Hematopoietic multipotent progenitor cell treated with erythropoietin and hydrocortisone succinate and interleukin-3 and kit ligand, for 17 days (in vitro differentiated cells): ENCODE measurements at regions not wholly inside any gene's neighbourhood (a gene's known extent, or its start where the extent isn't known, plus 50 kb on each side); places are given as distances from the start of the nearest gene placed in this dataset.

Source experiments
- DNase-seq: peaks from one replicate; pipeline ENCODE4 v3.0.0-alpha.2; 2015; ENCODE audit warnings: low spot score

DNA sequence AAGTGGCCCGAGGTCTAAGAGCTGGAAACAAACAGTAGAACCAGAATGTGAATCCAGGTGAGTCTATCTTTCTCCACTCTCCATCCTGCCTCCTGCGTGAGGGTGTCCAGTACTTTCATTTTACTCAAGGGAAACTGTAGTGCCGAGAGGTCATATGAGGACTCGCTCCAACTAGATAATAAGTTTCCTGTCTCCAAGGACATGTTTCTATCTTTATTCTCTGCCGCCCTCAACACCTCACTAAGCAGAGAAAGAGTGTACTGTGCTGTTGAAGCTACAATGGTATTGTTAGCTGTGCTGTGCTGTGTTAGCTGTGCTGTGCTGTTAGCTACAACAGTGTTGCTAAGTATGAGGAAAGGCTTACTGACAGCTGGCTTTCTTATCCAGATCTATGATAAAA lies 137.9 kb upstream of the COL8A1 start:
- DNase-seq: no peak

DNA sequence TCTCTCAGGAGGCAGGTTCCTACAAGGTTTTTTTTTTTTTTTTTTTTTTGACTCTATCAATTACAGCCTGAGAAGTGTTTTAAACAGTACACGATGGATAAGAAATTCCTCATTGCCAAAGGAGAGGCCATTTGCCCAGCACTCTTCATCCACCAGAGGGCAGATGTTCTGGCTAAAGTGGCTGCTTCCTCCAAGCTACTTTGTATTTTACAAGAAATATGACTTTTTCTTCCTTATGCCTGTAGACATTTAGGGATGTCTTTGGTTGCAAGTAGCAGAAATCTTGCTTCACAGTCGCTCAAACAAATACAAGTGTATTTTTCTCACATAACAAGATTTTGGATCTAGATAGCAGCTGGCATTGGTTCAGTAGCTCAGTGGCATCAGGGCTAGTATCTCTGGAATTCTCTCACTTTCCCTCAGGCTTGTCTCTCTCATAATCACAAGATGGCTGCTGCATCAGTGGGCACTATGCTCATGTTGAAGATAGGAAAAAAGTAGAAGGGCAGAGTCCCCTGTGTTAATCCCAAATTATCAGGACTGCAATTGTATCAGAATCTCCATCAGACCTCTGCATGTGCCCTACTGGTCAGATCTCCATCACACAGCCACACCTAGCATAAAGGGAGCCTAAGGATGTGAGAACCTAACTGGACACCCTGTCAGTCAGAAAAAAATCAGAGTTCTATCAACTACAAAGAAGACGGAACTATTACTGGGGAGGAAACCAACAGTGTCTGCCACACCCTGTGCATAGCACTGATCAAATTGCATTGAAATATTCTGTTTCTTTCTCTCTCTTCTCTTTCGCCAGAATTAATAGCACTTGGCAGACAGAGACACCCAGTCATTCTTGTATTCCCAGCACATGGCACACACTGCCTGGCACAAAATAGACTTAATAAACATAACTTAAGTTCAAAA lies 138.9 kb upstream of the COL8A1 start:
- DNase-seq: no peak

DNA sequence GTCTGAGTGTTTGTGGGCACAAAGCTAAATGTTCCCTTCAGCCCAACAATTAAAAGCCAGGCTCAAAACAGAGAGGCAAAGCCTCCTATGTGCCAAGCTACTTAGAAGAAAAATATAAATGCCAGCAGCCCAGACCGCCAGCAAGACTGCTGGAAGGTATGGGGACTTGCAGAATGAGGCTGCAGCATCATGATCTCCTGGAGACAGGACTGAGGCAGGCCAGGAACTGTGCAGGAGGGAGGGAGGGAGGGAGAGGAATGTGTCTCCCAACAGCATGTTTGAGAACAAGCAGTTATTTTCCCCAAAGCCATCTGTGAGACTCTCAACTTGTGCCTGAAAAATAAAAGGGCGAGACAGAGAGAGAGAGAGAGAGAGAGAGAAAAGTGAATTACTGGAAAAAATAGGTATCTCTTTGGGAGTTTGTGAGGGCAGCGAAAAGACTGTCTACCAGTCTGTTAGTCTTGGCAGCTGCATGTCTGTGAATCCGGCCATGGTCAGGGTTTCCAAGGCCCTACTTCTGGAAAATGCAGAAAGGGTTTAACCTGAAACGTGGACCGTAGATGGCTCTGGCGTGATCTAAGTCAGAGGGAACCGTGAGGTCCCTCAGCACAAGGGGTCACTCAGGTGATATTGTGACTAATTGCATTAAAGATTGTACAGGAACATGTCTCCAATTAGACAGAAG lies 139.7 kb upstream of the COL8A1 start:
- no peak for DNase-seq

DNA sequence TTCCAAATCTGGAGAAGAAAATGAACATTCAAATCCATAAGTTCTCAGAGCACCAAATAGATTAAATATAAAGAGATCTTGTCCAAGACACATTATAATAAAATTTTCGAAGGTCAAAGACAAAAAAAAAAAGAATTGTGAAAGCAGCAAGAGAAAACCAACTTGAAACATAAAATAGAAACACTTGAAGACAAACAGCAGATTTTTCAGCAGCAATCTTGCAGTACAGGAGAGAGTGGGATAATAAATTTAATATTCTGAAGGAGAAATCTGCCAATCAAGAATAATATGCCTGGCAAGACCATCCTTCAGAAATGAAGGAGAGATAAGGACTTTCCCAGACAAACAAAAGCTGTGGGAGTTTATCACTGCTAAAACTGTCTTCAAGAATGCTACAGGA lies 150.5 kb upstream of the COL8A1 start:
- DNase-seq: no peak

DNA sequence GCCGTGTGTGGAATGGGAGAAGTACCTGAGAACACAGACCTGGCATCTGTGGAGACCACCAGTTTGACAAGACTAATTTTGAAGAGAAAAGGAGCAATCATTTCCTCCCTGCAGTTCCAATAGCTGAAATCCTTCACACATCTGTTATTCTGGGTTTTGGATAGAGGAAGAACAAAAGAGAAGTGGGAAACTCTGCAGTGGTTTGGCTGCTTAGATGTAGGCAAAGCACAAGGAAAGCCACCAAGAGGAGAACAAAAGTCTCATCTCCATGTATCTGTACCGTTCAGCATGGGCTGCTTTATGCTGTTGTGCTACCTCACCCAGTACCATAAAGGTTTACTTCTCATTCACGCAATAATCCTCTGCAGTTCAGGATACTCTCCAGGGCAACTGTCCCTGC lies 153.1 kb upstream of the COL8A1 start:
- no peak for DNase-seq

DNA sequence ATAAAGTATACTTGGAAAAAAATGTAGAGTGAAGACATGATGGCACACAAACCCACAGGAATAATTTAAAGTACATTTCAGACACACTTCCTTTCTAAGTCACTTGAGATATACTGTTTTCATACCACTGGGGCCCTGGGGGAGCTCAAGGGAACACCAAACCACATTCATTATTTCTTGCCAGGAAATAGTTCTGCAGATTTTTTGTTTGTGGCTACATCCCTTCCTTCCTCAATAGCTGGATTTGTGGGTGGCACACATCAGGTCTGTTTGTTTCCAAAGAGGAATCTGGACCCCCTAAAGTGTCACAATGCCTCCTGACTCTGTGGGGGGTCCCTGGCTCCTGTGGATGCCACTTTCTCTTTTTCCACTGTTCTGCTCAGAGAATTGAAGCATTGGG lies 153.5 kb upstream of the COL8A1 start:
- no peak for DNase-seq

DNA sequence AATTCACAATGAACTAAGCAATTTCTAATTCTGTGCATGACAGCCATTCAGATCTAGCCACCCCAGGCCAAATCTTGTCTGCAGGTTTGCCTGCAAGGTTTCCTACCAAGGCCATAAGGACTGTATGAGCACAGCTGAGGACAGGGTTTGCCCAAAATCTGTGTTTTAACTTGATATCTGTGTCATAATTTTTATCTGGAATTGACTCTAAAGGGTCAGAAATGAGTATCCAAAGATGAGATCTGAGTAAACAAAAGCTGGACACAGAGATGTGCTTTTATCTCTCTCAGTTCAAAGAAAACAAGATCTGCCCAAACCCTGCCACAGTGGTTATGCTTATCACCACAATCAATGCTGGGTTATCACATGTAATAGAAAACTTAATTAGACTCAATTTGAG lies 154.6 kb upstream of the COL8A1 start:
- no peak for DNase-seq

DNA sequence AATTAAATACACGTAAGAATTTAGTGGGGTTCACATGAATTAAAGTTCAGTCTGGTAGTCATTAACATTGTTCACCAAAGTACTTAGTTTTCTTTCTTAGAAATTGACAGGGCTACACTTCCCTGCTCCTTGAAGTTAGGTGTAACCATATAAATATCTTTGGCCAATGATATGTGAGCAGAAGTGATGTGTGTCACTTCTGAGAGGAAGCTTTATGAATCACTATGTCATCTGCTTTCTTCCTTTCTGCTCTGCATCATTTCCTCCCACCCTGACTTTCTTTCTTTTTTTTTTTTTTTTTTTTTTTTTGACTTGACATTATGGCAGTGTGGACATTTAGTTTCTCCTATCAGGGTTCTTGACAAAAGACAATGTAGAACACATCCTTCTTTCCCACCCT lies 156.2 kb upstream of the COL8A1 start:
- DNase-seq: no peak

DNA sequence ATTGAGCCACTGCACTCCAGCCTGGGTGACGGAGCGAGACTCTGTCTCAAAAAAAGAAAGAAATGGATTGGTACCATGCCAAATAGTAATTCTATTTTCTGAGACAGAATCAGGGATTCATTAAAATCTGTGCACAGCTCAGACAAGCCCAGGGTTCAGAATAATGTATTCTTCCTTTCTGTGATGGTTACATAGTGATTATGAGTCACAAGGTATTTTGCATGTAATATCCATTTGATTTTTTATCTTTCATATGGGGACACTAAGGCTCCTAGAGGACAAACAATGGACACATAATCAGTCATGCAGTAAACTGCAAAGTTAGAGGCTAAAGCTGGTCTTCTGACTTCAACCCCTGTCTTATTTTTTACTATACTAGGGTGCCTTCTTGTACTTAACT lies 156.8 kb upstream of the COL8A1 start:
- no peak for DNase-seq

DNA sequence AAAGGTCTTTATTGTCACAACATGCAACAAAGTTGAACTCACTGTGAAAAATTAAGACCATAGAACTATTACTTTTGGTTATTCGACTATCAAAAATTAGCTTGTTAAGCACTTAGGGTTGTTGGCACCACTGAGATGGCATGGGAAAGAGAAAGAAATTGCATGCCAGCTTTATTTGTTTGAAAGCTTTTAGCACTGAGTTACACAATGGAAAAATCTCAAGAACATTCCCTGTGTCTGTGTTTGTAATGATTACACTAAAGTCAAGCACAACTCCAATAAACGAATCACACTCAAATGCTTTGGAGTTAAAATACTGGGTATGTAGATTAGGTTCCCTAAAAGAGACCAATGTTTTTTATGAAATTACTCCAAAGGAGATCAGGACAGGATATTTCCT lies 158.6 kb upstream of the COL8A1 start:
- no peak for DNase-seq

DNA sequence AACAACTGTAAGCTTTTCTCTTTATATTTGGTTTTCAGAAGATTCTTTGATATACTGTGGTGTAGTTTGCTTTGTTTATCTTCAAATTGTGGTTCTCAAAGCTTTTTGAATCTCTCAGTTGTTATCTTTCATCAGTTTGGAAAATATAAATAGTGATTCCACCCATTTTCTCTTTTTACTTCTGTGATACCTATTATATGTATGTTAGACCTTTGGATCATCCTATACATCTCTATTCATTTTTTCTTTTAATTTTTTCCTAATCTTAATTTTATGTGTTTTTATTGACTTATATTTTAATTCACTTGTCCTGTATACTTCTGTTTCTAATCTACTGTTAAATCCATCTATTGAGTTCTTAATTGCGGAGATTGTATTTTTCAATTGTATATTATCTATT lies 160.7 kb upstream of the COL8A1 start:
- DNase-seq: no peak

DNA sequence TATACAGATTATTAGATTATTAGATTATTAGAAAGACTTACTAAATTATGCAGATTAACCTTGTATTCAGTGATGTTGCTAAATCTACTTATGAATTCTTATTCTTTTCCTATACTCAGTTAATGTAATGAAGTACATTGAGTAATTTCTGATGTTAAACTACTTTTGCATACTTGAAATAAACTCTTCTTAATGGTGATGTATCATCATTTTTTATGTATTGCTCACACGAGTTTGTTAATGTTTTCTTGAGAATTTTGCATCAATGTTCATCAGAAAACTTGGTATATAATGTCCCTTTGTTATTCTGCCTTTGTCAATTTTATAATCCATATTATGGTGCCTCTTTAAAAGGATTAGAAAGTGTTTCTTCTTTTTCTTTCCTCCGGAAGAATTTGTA lies 163.2 kb upstream of the COL8A1 start:
- no peak for DNase-seq

DNA sequence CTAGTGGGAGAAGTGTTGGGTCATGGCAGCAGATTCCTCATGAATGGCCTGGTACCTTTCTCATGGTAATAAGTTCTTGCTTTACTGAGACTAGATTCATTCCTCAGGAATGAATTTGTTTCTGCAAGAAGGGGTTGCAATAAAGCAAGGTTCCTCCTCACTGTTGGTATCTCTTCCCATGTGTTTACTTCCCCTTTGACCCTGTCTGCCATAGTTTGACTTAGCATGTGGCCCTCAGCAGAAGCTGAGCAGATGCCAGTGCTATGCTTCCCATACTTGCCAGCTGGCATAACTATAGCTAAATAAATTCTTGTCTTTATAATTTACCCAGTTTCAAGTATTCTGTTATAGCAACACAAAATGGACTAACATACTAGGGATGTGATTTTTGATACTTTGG lies 163.6 kb upstream of the COL8A1 start:
- no peak for DNase-seq

DNA sequence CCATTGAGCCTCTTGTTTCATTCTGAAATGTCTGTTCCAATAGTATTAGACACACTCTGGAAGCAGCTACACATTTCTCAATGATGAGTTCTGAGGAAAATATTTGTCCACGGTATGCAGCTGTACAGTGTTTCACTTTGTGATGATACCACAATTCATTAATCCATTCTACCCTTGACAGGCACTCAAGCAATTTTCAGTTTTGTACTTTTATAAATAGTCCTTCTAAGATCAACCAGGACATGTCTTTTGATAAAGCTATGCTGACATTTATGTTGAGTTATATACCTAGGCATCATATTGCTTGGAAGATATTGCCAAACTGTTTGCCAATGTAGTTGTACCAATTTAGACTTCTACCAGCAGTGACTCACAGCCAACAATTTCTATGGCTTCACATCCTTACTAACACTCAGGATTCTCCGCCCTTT lies 165.1 kb upstream of the COL8A1 start:
- DNase-seq: no peak

DNA sequence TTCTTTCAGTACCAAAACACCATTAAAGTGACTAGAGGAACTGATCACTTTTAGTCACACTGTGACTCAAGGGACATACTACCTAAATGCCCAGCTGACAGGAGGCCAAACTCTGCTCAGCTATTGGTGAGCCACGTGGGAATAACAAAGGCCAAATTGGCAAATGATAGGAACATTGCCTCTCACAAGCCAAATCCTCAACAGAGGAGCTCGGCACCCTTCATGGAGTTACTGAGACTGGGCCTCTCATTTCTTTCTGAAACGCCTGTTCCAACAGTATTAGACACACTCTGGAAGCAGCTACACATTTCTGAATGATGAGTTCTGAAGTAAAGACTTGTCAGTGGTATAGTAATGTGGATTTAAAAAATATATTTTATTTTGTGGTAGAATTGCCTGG lies 166.0 kb upstream of the COL8A1 start:
- no peak for DNase-seq

DNA sequence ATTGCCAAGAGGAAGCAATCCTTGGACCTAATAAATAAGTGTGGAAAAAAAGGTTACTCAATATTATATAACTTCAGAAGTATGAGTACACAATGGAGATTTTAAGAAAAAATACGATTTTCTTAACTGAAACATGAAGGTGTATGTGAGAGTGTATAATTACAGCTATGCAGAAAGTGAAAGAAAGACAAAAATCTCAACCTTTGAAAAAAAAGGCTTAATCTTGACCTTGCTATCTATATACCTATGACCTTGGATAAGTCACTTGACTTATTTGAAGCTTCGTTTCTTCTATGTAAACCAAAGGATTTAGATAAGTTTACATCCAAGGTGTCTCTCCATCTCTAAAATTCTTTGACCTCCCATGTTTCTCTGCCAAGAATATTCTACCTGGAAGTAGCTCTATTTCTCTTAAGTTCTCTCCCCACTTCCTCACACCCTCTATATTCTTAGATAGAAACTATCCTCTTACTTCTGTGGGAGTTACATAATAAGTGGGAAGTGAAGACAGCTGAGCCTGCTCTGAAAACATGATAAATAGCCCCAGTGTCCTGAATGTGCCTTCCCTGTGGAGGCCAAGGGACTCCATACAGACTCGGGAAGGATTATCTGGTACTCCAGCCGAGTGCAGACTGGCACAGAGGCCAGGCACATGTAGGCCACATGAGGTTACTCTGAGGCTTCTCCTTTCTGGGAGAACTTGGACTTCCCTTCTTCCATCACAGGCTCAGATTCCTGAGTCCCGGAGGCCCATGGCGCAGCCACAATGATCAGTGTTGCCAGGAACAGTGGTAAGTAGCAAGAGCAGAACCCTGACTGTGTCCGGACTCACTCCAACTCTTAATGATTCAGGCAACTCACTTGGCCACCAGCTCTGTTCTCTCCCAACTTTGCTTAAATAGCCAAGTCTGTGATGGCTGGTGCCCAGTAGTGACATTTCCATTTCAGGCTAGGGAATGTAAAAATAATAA lies 166.8 kb upstream of the COL8A1 start:
- no peak for DNase-seq

DNA sequence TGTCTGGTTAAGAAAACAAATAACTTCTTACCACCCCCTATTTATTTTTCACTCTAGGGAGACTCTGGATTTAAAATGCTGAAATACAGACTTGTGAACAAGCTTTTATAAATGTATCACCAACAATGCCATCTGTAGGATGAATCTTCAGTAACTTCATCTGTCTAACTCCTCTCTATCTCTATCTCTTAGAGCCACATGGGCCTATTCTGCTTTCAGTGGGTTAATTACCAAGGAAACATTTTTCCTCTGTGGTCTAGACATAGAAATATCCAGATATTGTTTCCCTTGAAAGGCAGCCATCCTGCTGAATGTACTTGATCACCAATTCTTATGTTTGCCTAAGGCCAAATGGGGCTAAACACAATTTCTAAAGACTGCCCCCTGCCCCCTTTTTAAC lies 167.6 kb upstream of the COL8A1 start:
- DNase-seq: no peak

DNA sequence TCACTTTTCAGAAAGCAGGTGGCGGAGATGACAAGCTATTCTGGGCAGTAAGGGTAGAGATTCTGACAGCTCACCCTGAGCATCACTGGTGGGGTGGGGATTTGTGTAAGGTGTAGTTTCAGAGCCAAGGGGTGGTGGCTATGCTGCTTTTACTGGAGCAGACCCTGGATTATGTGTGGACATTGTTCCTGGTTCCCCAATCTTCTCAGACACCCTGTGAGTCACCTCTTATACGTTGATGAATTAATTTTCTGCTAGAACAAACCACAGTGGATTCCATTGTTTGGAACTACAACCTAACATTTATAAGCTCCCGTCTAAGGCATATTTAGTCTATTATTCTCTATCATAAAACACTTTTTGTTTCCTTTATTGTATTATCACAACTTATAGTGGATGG lies 169.5 kb upstream of the COL8A1 start:
- no peak for DNase-seq

DNA sequence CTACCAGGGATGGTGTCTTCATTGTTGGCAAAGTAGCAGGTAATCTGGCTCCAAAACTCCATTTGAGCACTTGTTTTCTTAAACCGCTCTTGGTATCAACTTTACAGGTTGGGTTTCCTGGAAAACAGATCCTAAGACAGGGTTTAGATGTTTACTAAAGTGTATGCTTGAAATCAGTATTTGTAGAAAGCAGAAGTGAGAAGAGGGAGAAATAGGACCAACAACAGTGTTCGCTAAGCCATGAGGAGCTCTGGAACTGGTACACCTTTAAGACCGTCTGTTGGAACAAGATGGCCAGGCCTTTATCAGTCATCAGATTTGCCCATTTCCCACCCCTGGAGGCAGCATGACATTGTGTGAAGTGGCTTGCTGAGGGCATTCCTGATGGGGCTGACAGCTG lies 171.0 kb upstream of the COL8A1 start:
- DNase-seq: no peak

DNA sequence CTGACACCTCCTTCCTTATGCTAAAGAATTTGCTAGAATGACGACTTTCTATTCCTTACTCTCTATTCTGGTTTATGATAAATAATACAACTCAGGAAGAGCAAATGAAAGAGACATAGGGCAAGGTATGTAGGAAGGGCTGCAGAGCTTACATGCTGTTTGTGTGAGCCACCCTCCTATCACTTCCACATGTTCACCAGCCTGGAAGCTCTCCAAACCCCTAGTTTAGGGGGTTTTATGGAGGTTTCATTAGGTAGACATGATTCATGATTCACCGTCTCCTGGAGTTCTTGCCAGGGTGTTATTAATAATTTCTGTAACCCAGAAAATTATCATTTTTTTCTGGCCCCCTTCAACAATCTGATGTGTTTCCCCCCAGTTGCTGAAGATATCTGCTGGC lies 172.1 kb upstream of the COL8A1 start:
- no peak for DNase-seq

DNA sequence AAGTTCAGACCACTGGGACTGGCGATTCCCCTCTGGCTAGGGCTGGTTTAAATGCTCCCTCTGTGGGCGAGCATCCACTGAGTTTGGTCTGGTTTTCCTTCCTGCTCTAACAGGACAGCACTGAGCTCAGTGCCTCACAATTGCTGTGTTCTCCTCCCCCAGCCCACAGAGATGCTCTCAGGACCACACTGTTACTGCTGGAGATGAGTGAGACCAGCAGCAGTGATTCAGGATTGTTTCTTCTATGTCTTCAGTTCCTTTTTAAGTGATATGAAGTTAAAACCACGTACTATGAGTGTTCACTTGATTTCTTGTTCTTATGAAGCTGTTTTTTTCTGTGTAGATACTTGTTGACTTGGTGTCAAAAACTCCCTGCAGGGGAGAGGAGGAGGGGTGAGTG lies 180.4 kb upstream of the COL8A1 start:
- no peak for DNase-seq

DNA sequence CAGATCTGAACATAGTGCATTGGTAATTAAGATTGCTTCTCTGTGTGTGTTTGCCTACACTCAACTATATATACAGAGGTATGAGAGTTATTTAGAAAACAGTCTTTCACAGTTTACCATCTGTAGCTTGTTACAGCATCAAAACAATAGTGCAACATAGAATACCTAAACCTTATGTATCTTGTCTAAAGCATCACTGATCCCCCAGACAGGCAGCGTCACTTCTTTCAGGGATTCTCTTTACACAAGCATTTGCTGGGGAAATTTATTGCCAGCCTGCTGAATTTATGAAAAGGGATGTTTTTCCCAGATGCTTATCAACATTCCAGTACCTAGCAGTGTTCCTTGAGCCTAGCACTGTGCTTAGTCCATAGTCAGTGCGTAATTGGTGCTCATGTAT lies 195.8 kb upstream of the COL8A1 start:
- DNase-seq: no peak

DNA sequence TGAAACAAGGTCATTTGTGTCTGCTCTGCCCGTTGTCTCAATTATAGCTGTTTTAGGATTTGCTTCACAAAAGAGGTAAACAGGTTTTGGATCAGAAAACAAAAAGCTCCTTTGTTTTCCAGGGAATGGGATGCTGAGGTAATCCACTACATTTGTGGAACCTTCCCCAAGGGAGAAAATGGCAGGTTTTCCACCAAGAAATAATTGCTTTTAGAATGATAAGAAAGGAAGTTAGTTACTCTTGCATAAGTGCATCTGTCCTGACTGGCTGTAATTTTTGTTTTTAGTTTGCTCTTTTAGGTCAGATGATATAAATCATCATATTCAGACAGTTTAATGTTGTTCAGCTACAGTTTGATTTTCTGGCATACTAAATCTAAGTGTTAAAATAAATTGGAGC lies 198.5 kb upstream of the COL8A1 start:
- no peak for DNase-seq
